ENCODE measurements at regions not wholly inside any gene's neighbourhood (a gene's known extent, or its start where the extent isn't known, plus 50 kb on each side); places are given as distances from the start of the nearest gene placed in this dataset.

- TF ChIP-seq CTCF (conservative IDR thresholded peaks at IDR 0.05; ENCODE audit: low read depth, low read length) (no peak), POLR2A (IDR thresholded peaks at IDR 0.05; ENCODE audit: low read depth, low read length) (no peak), MXI1 (IDR thresholded peaks at IDR 0.05; ENCODE audit: borderline replicate concordance, low read depth, low read length) (no peak), MAFK (IDR thresholded peaks at IDR 0.05; ENCODE audit: low read depth, low read length) (no peak), RAD21 (IDR thresholded peaks at IDR 0.05; ENCODE audit: low read length) (no peak), USF2 (IDR thresholded peaks at IDR 0.05; ENCODE audit: low read depth, low read length) (no peak), SMC3 (IDR thresholded peaks at IDR 0.05; ENCODE audit: low read depth, low read length) (no peak), RCOR1 (IDR thresholded peaks at IDR 0.05; ENCODE audit: insufficient replicate concordance, low read length) (no peak)
Observed at GRCh38 chr3:18641916-18642315, 216.8 kb upstream of the SATB1 start.
